ENCODE measurements at regions not wholly inside any gene's neighbourhood (a gene's known extent, or its start where the extent isn't known, plus 50 kb on each side); places are given as distances from the start of the nearest gene placed in this dataset.
A peak's percentile ranks its signal among the peaks of the same experiment; 100 is the strongest.

DNA sequence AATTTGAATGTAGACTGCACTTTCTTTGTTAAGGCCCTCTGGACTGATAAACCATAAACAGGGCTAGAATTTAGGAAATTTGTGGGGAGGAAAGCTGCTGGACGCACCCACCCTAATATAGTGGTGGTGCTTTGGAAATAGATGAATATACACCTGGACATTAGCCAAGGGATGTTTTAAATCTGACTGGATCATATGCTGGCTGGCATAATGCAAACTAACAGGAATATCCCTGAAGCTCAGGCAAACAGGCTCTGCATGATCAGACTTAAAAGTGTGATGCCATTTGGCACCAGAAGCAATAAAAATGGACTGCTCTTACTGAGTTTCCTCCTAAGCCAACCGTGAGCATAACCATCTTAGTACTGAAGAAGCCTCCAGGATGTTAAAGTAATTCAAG is 465.8 kb upstream of the ROBO1 start:
- no peak for FAIRE-seq
- Histone ChIP-seq H3K4me3 (ENCODE audit: low read depth, low read length) (no peak overlapping the region), H3K36me3 (ENCODE audit: control insufficient read depth, insufficient read depth, low read length) (no peaks in the 10 kb centered on the region), H3K27me3 (ENCODE audit: control insufficient read depth, insufficient read depth, low read length) (no peaks in the 10 kb centered on the region)
- DNase-seq (ENCODE audit: low read depth), result peak; percentile 68
- TF ChIP-seq, protein P1, sequence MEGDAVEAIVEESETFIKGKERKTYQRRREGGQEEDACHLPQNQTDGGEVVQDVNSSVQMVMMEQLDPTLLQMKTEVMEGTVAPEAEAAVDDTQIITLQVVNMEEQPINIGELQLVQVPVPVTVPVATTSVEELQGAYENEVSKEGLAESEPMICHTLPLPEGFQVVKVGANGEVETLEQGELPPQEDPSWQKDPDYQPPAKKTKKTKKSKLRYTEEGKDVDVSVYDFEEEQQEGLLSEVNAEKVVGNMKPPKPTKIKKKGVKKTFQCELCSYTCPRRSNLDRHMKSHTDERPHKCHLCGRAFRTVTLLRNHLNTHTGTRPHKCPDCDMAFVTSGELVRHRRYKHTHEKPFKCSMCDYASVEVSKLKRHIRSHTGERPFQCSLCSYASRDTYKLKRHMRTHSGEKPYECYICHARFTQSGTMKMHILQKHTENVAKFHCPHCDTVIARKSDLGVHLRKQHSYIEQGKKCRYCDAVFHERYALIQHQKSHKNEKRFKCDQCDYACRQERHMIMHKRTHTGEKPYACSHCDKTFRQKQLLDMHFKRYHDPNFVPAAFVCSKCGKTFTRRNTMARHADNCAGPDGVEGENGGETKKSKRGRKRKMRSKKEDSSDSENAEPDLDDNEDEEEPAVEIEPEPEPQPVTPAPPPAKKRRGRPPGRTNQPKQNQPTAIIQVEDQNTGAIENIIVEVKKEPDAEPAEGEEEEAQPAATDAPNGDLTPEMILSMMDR (IDR thresholded peaks at IDR 0.05; ENCODE audit: insufficient read depth, low read length, severe bottlenecking), result no peak

DNA sequence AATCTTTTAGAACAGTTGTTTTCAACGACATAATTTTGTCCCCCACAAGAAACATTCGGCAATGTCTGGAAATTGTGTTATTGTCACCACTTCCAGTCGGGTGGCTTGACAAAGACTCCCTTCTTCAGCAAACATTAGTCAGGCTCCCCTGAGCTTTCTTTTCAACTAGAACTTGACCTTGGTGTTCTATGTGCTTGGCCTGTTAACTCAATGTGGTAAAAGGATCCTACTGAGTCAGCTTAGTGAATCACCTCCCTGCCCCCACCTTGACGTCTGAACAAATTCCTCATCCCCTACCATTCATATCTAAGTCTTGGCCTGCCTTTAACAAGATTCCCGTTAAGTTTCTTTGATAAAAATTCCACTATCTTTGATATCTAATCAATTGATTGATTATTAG is 465.0 kb upstream of the ROBO1 start:
- TF ChIP-seq, protein P1 (IDR thresholded peaks at IDR 0.05; ENCODE audit: insufficient read depth, low read length, severe bottlenecking), result no peak
- FAIRE-seq, result no peak
- peak; percentile 95 for DNase-seq (ENCODE audit: low read depth)

DNA sequence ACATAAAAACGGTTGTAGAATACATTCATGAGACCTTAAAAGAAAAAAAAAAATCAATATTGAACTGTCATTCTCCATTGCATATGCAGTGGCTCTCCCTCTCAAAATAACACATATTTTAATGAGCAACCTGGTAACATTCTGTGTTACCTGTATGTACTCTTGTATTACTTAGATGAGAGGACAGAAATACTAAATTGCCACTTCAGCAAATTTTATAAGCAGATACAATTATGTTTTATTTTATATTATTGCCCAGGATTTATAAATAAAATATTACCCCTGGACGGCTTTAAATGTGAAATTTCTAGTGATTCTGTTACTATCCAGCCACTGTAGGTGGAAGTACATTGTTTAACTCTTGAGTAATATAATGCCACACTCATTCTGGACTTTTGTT is 463.2 kb upstream of the ROBO1 start:
- Histone ChIP-seq H3K36me3 (ENCODE audit: control insufficient read depth, insufficient read depth, low read length) (no peaks in the 10 kb centered on the region), H3K27me3 (ENCODE audit: control insufficient read depth, insufficient read depth, low read length) (no peaks in the 10 kb centered on the region), H3K4me3 (ENCODE audit: low read depth, low read length) (no peak overlapping the region)
- FAIRE-seq (no peak), DNase-seq (ENCODE audit: low read depth) (no peak)
- TF ChIP-seq, protein P1 (IDR thresholded peaks at IDR 0.05; ENCODE audit: insufficient read depth, low read length, severe bottlenecking), result no peak

More for the DNA sequence above, 465.0 kb upstream of the ROBO1 start:
- no peaks in the 10 kb centered on the region for H3K27me3 ChIP-seq (ENCODE audit: control insufficient read depth, insufficient read depth, low read length)
- H3K36me3 ChIP-seq (ENCODE audit: control insufficient read depth, insufficient read depth, low read length), result no peaks in the 10 kb centered on the region
- no peak overlapping the region for H3K4me3 ChIP-seq (ENCODE audit: low read depth, low read length)

DNA sequence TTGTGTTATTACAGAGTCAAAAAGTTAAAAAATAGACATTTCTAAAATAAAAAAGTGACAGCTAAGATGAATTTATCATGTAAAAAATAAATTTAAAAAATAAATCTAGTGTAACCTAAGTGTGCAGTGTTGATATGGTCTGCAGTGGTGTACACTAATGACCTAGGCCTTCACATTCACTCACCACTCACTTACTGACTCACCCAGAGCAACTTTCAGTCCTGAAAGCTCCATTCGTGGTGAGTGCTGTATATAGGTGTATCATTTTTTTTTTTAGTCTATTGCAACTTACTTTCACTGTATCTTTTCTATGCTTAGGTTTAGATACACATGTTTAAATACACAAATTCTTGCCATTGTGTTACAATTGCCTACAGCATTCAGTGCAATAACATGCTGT is 459.4 kb upstream of the ROBO1 start:
- Histone ChIP-seq H3K27me3 (ENCODE audit: control insufficient read depth, insufficient read depth, low read length) (no peaks in the 10 kb centered on the region), H3K36me3 (ENCODE audit: control insufficient read depth, insufficient read depth, low read length) (no peaks in the 10 kb centered on the region), H3K4me3 (ENCODE audit: low read depth, low read length) (no peak overlapping the region)
- no peak for FAIRE-seq
- TF ChIP-seq, protein P1 (IDR thresholded peaks at IDR 0.05; ENCODE audit: insufficient read depth, low read length, severe bottlenecking), result no peak
- DNase-seq (ENCODE audit: low read depth), result peak; percentile 33

DNA sequence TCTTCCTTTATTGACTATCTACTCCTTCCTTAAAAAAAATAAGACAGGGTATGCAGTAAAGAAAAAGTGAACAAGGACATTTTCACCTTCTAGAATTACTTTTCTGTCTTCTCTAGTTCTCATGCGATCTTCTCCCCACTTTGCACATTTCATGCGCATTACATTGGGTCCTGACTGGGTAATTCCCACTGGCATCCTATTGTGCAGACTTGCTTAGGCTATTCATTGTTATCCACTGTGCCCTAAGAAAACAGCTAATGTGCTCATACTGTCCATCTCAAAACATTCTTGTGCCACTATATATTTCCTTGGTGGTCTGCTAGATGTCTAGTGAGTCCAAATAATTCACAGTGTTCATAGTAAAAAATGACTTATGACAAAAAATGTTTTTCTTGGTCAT is 447.4 kb upstream of the ROBO1 start:
- FAIRE-seq (no peak), DNase-seq (ENCODE audit: low read depth) (no peak)
- Histone ChIP-seq H3K4me3 (ENCODE audit: low read depth, low read length) (no peak overlapping the region), H3K27me3 (ENCODE audit: control insufficient read depth, insufficient read depth, low read length) (no peaks in the 10 kb centered on the region), H3K36me3 (ENCODE audit: control insufficient read depth, insufficient read depth, low read length) (no peaks in the 10 kb centered on the region)
- TF ChIP-seq, protein P1 (IDR thresholded peaks at IDR 0.05; ENCODE audit: insufficient read depth, low read length, severe bottlenecking), result no peak

DNA sequence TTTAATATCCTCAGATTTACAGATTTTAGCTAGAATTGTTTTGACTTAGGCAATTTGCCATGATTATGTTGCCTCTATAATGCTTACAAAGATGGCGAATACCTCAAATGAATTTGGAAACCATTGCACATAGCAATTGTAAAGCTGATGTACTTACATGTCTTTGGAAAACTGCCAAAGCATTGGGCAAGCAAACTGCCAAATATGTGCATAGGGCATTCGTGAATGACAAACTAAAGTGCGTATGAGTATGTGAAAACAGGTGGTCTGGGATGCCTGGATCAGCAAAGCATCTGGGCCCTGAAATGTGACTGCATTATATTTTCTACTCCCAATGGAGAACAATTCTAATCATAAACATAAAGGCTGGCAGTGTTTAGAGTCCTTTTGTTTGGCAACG is 445.3 kb upstream of the ROBO1 start:
- DNase-seq (ENCODE audit: low read depth), result peak; percentile 40
- TF ChIP-seq, protein P1 (IDR thresholded peaks at IDR 0.05; ENCODE audit: insufficient read depth, low read length, severe bottlenecking), result no peak
- Histone ChIP-seq H3K36me3 (ENCODE audit: control insufficient read depth, insufficient read depth, low read length) (no peaks in the 10 kb centered on the region), H3K27me3 (ENCODE audit: control insufficient read depth, insufficient read depth, low read length) (no peaks in the 10 kb centered on the region), H3K4me3 (ENCODE audit: low read depth, low read length) (no peak overlapping the region)
- FAIRE-seq, result no peak

Measured in bronchial epithelial cell (primary cell).